Cardiac muscle cell (in vitro differentiated cells and primary cell): ENCODE measurements at regions not wholly inside any gene's neighbourhood (a gene's known extent, or its start where the extent isn't known, plus 50 kb on each side); places are given as distances from the start of the nearest gene placed in this dataset.

Experiments used
- DNase-seq, 2 donors: peaks; one replicate each; pipeline versions ENCODE4 v3.0.0 to v3.0.0-alpha.2; 2010 to 2017; ENCODE audit warnings: low read depth in 1 of 2, low spot score in 1 of 2
- H3K27ac ChIP-seq: fragments of 200-600 bp; sonication (generic); 2 replicates; pipeline ENCODE4 v1.5.1; 2016
- H3K27me3 ChIP-seq: fragments of 200-600 bp; sonication (generic); 2 replicates; pipeline ENCODE4 v1.6.0; 2016; ENCODE audit warnings: control low read depth
- H3K36me3 ChIP-seq: fragments of 200-600 bp; sonication (generic); 2 replicates; pipeline ENCODE4 v1.5.1; 2016; ENCODE audit warnings: control low read depth
- H3K4me1 ChIP-seq: fragments of 200-600 bp; sonication (generic); 2 replicates; pipeline ENCODE4 v1.8.1; 2017; ENCODE audit warnings: low read depth, mild to moderate bottlenecking, mixed run types
- H3K4me3 ChIP-seq: fragments of 200-600 bp; sonication (generic); 2 replicates; pipeline ENCODE4 v1.5.1; 2016; ENCODE audit warnings: mild to moderate bottlenecking
- H3K9me3 ChIP-seq: fragments of 200-600 bp; sonication (generic); 2 replicates; pipeline ENCODE4 v1.5.1; 2017; ENCODE audit warnings: low read depth, mild to moderate bottlenecking, control low read depth
- CTCF ChIP-seq: IDR thresholded peaks from 2 replicates; pipeline ENCODE4 v1.5.1; 2012; ENCODE audit warnings: low read depth, mild to moderate bottlenecking, low read length

- Histone ChIP-seq H3K27me3 (no peaks in the 10 kb centered on the region), H3K4me1 (no peaks in the 10 kb centered on the region), H3K9me3 (no peaks in the 10 kb centered on the region), H3K36me3 (no peaks in the 10 kb centered on the region), H3K4me3 (no peak overlapping the region), H3K27ac (no peak overlapping the region)
- DNase-seq = no peak
- no peak for TF ChIP-seq CTCF
Measured at GRCh38 chr5:26229848-26230247, 808.5 kb downstream of the CDH9 start.

GRCh38 chr5:26227245-26227644 is 811.1 kb downstream of the CDH9 start:
- no peak for TF ChIP-seq CTCF
- Histone ChIP-seq H3K27ac (no peak overlapping the region), H3K9me3 (no peaks in the 10 kb centered on the region), H3K36me3 (no peaks in the 10 kb centered on the region), H3K4me3 (no peak overlapping the region), H3K4me1 (no peaks in the 10 kb centered on the region), H3K27me3 (no peaks in the 10 kb centered on the region)
- no peak for DNase-seq

GRCh38 chr5:26205121-26205520 is 833.3 kb downstream of the CDH9 start:
- no peaks in the 10 kb centered on the region for H3K4me1 ChIP-seq
- H3K27me3 ChIP-seq = no peaks in the 10 kb centered on the region
- H3K36me3 ChIP-seq = no peaks in the 10 kb centered on the region
- H3K27ac ChIP-seq = no peak overlapping the region
- H3K4me3 ChIP-seq = no peak overlapping the region
- TF ChIP-seq CTCF = no peak
- no peak for DNase-seq
- no peaks in the 10 kb centered on the region for H3K9me3 ChIP-seq

GRCh38 chr5:26193626-26194025 is 844.8 kb downstream of the CDH9 start:
- Histone ChIP-seq H3K36me3 (no peaks in the 10 kb centered on the region), H3K4me3 (no peak overlapping the region), H3K4me1 (no peaks in the 10 kb centered on the region), H3K27me3 (no peaks in the 10 kb centered on the region), H3K9me3 (no peaks in the 10 kb centered on the region), H3K27ac (no peak overlapping the region)
- TF ChIP-seq CTCF = no peak
- no peak for DNase-seq

- H3K27ac ChIP-seq = no peak overlapping the region
- H3K9me3 ChIP-seq = no peaks in the 10 kb centered on the region
- TF ChIP-seq CTCF = no peak
- H3K4me1 ChIP-seq = no peaks in the 10 kb centered on the region
- H3K27me3 ChIP-seq = no peaks in the 10 kb centered on the region
- no peak for DNase-seq
- no peaks in the 10 kb centered on the region for H3K36me3 ChIP-seq
- no peak overlapping the region for H3K4me3 ChIP-seq
Measured at GRCh38 chr5:26192486-26192885, 845.9 kb downstream of the CDH9 start.

- TF ChIP-seq CTCF = no peak
Measured at GRCh38 chr5:26181582-26181981, 856.8 kb downstream of the CDH9 start.

More at GRCh38 chr5:26181582-26181981, 856.8 kb downstream of the CDH9 start:
- Histone ChIP-seq H3K36me3 (no peaks in the 10 kb centered on the region), H3K4me1 (no peaks in the 10 kb centered on the region), H3K9me3 (no peaks in the 10 kb centered on the region), H3K27ac (no peak overlapping the region), H3K27me3 (no peaks in the 10 kb centered on the region), H3K4me3 (no peak overlapping the region)
- no peak for DNase-seq
